ENCODE measurements at regions not wholly inside any gene's neighbourhood (a gene's known extent, or its start where the extent isn't known, plus 50 kb on each side); places are given as distances from the start of the nearest gene placed in this dataset.

DNA sequence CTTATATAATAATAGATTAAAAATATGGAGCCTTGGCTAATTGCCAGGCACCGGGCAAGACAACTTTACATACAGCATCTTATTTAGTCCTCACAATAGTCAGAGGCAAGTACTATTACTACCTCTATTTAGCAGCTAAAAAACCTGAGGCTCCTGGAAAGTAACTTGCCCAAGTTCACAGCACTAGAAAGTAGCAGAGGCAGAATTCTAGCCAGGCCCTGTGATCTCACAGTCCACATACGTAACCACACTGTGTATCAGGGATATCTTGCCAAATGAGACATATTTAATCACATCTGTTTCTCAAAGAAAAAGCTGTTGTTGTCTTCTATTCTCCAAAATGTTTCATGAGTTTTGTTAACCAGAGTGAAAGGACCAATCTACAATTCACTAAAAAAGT lies 378.5 kb downstream of the PLPP3 start:
- H3K4me1 ChIP-seq: no peaks in the 10 kb centered on the region
- H3K27ac ChIP-seq: no peak overlapping the region
- FAIRE-seq: no peak
- WGBS (ENCODE audit: missing lambda C conversion rate): 88% methylated on average over 2 of the region's 2 CpGs
- H3K4me2 ChIP-seq: no peak overlapping the region
- H3K9me3 ChIP-seq: no peaks in the 10 kb centered on the region
- ChIA-PET CTCF (no interaction called here), POLR2A (no interaction called here)
- no peak overlapping the region for H3K4me3 ChIP-seq
- DNase-seq (ENCODE audit: low read depth in 1 of 2, low spot score in 1 of 2): no peak
- TF ChIP-seq ZSCAN20 (CRISPR knock-in tag; IDR thresholded peaks at IDR 0.05): no peak
- TF ChIP-seq FOSL2 (IDR thresholded peaks at IDR 0.05): no peak
- TF ChIP-seq FOSL2 (CRISPR knock-in tag; IDR thresholded peaks at IDR 0.05): no peak
- TF ChIP-seq RAD21 (conservative IDR thresholded peaks at IDR 0.05 in 1 of 2, IDR thresholded peaks at IDR 0.05 in 1 of 2): no peak
- no peak for TF ChIP-seq HDAC2 (IDR thresholded peaks at IDR 0.05)
- TF ChIP-seq JUN (IDR thresholded peaks at IDR 0.05): no peak
- no peak for TF ChIP-seq RFX5 (IDR thresholded peaks at IDR 0.05)
- TF ChIP-seq RNF2 (IDR thresholded peaks at IDR 0.05; ENCODE audit: borderline replicate concordance, low read depth): no peak
- no peak for TF ChIP-seq POLR2AphosphoS2 (conservative IDR thresholded peaks at IDR 0.05; ENCODE audit: low read length)
- no peak for TF ChIP-seq EHMT2 (IDR thresholded peaks at IDR 0.05; ENCODE audit: low read depth)
- no peak for ATAC-seq

DNA sequence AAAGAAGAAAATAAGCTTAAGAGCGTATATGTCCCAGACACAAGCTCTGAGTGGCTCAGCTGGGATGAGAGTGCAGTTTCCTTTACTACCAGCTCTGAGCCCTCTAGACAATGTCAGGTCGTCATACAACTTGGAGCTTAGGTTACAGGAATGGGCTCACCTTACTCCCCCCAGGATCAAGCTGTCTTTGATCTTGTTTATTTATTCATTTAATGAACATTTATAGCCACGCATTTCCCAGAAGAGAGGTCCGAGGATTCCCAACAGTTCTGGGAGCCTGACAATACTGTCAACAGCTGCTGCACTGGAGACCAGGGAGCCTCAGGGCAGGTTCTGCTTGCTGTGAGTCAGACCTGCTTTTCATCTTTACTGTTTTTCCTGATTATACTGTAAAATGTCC lies 378.9 kb downstream of the PLPP3 start:
- Histone ChIP-seq H3K4me1 (no peaks in the 10 kb centered on the region), H3K9me3 (no peaks in the 10 kb centered on the region), H3K4me3 (no peak overlapping the region), H3K4me2 (no peak overlapping the region), H3K27ac (no peak overlapping the region)
- no peak for TF ChIP-seq CHD4 (IDR thresholded peaks at IDR 0.05; ENCODE audit: borderline replicate concordance)
- no peak for ATAC-seq
- no peak for DNase-seq (ENCODE audit: low read depth in 1 of 2, low spot score in 1 of 2)
- ChIA-PET POLR2A (no interaction called here), CTCF (no interaction called here)
- WGBS (ENCODE audit: missing lambda C conversion rate): 82% methylated on average over 4 of the region's 4 CpGs
- FAIRE-seq: no peak

DNA sequence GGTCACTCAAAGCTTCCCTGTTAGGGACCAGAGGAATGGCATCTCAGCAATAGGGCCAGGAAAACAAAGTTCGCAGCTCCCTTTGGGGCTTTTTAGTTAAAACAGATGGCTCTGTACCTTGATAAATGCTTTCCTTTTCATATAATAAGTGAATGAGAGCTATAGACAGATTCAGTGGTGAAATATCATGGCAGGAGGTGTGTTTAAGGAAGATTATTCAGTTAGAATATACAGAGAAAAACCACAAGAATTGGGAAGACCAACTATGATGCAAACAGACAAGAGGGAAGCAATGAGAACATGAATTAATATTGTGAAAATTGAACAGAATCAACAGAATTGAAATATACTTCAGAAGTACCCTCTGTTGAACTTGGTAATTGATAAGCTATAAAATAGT lies 379.4 kb downstream of the PLPP3 start:
- Histone ChIP-seq H3K9me3 (no peaks in the 10 kb centered on the region), H3K4me3 (no peak overlapping the region), H3K4me2 (no peak overlapping the region), H3K4me1 (no peaks in the 10 kb centered on the region), H3K27ac (no peak overlapping the region)
- no peak for ATAC-seq
- WGBS (ENCODE audit: missing lambda C conversion rate): 0% methylated on average over 1 of the region's 1 CpG
- TF ChIP-seq ESRRA (IDR thresholded peaks at IDR 0.05; ENCODE audit: borderline replicate concordance, low read length): no peak
- TF ChIP-seq, protein P1, sequence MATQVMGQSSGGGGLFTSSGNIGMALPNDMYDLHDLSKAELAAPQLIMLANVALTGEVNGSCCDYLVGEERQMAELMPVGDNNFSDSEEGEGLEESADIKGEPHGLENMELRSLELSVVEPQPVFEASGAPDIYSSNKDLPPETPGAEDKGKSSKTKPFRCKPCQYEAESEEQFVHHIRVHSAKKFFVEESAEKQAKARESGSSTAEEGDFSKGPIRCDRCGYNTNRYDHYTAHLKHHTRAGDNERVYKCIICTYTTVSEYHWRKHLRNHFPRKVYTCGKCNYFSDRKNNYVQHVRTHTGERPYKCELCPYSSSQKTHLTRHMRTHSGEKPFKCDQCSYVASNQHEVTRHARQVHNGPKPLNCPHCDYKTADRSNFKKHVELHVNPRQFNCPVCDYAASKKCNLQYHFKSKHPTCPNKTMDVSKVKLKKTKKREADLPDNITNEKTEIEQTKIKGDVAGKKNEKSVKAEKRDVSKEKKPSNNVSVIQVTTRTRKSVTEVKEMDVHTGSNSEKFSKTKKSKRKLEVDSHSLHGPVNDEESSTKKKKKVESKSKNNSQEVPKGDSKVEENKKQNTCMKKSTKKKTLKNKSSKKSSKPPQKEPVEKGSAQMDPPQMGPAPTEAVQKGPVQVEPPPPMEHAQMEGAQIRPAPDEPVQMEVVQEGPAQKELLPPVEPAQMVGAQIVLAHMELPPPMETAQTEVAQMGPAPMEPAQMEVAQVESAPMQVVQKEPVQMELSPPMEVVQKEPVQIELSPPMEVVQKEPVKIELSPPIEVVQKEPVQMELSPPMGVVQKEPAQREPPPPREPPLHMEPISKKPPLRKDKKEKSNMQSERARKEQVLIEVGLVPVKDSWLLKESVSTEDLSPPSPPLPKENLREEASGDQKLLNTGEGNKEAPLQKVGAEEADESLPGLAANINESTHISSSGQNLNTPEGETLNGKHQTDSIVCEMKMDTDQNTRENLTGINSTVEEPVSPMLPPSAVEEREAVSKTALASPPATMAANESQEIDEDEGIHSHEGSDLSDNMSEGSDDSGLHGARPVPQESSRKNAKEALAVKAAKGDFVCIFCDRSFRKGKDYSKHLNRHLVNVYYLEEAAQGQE (IDR thresholded peaks at IDR 0.05): no peak
- TF ChIP-seq SMC3 (IDR thresholded peaks at IDR 0.05): no peak
- TF ChIP-seq, protein P2, sequence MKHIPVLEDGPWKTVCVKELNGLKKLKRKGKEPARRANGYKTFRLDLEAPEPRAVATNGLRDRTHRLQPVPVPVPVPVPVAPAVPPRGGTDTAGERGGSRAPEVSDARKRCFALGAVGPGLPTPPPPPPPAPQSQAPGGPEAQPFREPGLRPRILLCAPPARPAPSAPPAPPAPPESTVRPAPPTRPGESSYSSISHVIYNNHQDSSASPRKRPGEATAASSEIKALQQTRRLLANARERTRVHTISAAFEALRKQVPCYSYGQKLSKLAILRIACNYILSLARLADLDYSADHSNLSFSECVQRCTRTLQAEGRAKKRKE (CRISPR knock-in tag; IDR thresholded peaks at IDR 0.05; ENCODE audit: low read depth): no peak
- no peak for TF ChIP-seq POLR2AphosphoS2 (conservative IDR thresholded peaks at IDR 0.05; ENCODE audit: low read length)
- no peak for TF ChIP-seq RAD21 (conservative IDR thresholded peaks at IDR 0.05 in 1 of 2, IDR thresholded peaks at IDR 0.05 in 1 of 2)
- no peak for TF ChIP-seq RCOR1 (IDR thresholded peaks at IDR 0.05; ENCODE audit: low read depth, low read length)
- no peak for TF ChIP-seq ZFP36 (IDR thresholded peaks at IDR 0.05; ENCODE audit: borderline replicate concordance, partially characterized antibody)
- no peak for TF ChIP-seq ZC3H11A (IDR thresholded peaks at IDR 0.05)
- TF ChIP-seq, protein P3, sequence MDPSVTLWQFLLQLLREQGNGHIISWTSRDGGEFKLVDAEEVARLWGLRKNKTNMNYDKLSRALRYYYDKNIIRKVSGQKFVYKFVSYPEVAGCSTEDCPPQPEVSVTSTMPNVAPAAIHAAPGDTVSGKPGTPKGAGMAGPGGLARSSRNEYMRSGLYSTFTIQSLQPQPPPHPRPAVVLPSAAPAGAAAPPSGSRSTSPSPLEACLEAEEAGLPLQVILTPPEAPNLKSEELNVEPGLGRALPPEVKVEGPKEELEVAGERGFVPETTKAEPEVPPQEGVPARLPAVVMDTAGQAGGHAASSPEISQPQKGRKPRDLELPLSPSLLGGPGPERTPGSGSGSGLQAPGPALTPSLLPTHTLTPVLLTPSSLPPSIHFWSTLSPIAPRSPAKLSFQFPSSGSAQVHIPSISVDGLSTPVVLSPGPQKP (IDR thresholded peaks at IDR 0.05; ENCODE audit: low read depth, low read length): no peak
- no peak for TF ChIP-seq HOXB5 (CRISPR knock-in tag; IDR thresholded peaks at IDR 0.05)
- no peak for TF ChIP-seq POLR2A (IDR thresholded peaks at IDR 0.05; ENCODE audit: low read length)
- ChIA-PET POLR2A (no interaction called here), CTCF (no interaction called here)
- no peak for FAIRE-seq
- no peak for DNase-seq (ENCODE audit: low read depth in 1 of 2, low spot score in 1 of 2)
